ENCODE measurements at regions not wholly inside any gene's neighbourhood (a gene's known extent, or its start where the extent isn't known, plus 50 kb on each side); places are given as distances from the start of the nearest gene placed in this dataset.

DNA sequence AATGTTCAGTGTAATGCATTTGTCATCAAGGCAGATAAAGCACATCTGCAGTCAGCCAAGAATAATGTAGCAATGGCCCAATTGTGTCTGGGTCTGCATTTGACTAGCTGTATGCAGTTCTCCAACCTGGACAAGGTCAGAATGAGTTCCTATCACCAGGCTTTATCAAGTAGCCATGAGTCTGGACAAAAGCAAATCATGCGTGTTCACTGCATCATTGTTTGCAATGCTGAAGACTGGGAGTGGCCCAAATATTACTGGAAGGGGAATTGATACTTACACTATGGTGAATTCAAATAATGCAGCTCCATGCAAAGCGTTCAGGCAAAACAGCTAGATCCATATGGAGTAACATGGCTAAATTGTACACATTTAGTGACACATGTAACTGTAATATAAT is 250.9 kb downstream of the TOX3 start:
- TF ChIP-seq CTCF (IDR thresholded peaks at IDR 0.05) (no peak), POLR2AphosphoS5 (IDR thresholded peaks at IDR 0.05; ENCODE audit: insufficient read depth in 1 of 2, low read depth in 1 of 2) (no peak)

All from vagina (tissue), 2 donors.